ENCODE measurements at regions not wholly inside any gene's neighbourhood (a gene's known extent, or its start where the extent isn't known, plus 50 kb on each side); places are given as distances from the start of the nearest gene placed in this dataset.

DNA sequence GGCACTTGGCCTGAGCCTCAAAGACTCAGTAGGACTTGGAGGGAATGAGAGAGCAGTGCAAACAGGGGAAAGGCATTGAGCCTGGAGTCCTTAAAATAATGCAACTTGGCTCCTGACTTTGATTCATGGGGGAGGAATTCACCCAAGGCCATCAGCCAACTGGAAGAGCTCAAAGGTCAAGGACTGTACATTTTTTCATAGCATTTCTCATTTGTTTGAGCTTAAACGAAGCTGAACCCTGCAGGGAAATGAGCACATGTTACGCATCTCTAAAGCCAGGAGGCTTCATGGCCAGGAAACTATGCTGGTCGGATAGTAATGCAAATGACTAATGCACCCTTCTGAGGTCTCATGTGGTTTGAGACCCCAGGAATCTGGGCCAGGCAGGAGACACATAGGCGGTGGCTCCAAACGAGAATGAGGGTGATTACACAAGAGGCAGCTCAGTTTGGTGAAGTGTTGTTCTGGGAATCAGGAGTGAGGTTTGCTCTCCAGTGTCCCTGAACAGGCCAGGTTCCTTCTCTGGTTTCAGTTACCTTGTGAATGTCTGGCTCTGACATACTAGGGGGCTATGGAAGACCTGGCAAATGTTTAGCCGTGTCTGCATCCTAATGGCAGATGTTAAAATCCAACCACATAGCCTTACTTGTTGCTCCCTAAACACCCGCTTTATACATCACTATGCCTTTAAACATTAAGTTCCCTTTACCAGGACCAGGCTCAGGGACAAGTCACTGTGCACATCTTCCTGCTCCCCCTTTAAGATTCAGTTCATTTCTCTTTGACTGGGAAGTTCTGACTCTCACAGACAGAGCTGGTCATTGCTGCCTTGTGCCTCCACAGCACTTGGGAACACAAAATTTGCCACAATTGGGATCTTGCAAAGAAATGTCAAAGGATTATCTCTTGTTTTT is 503.9 kb upstream of the USP24 start:
- Histone ChIP-seq H3K4me3 (ENCODE audit: low read length in 2 of 2) (no peak overlapping the region), H2AK5ac (ENCODE audit: low read depth, low read length) (no peak overlapping the region), H2AFZ (ENCODE audit: low read length) (no peak overlapping the region), H2BK120ac (ENCODE audit: low read depth, low read length) (no peak overlapping the region), H2BK15ac (ENCODE audit: low read length) (no peak overlapping the region), H3K9ac (ENCODE audit: low read depth, low read length, poor library complexity) (no peak overlapping the region), H3K79me1 (ENCODE audit: low read depth, low read length) (no peaks in the 10 kb centered on the region), H3K14ac (ENCODE audit: low read length) (no peak overlapping the region), H3K27ac (replicated peaks; ENCODE audit: low read length) (no peak overlapping the region), H3K4ac (ENCODE audit: low read length) (no peak overlapping the region), H3K27me3 (ENCODE audit: control insufficient read depth in 3 of 3, insufficient read depth in 3 of 3, low read depth in 1 of 3, low read length in 3 of 3) (no peaks in the 10 kb centered on the region), H4K91ac (ENCODE audit: low read depth, low read length, poor library complexity) (no peak overlapping the region), H3K18ac (ENCODE audit: low read length) (no peak overlapping the region), H3K4me1 (ENCODE audit: control insufficient read depth in 2 of 2, insufficient read depth in 1 of 2, low read depth in 1 of 2, low read length in 2 of 2) (peaks cover 0 to 6% of the 10 kb centered on the region in 2 donors), H3K9me3 (replicated peaks in 1 of 2; ENCODE audit: control insufficient read depth in 2 of 2, insufficient read depth in 1 of 2, low read depth in 1 of 2, low read length in 2 of 2) (no peaks in the 10 kb centered on the region), H2BK12ac (ENCODE audit: low read length) (no peak overlapping the region), H2BK5ac (ENCODE audit: low read length) (no peak overlapping the region), H4K8ac (ENCODE audit: low read depth, low read length) (no peak overlapping the region), H3K4me2 (ENCODE audit: insufficient read depth, low read length, poor library complexity, severe bottlenecking) (no peak overlapping the region), H3K36me3 (replicated peaks in 1 of 2; ENCODE audit: control insufficient read depth in 2 of 2, insufficient read depth in 2 of 2, low read length in 2 of 2) (no peaks in the 10 kb centered on the region), H3K23ac (ENCODE audit: low read depth, low read length, poor library complexity) (no peak overlapping the region)
- no peak for DNase-seq (ENCODE audit: low spot score)
- no CpG with 5 or more reads among the region's 7 CpGs for WGBS, 2 donors (ENCODE audit: extremely low coverage in 2 of 2, insufficient read length in 2 of 2, insufficient replicate concordance in 1 of 2)

DNA sequence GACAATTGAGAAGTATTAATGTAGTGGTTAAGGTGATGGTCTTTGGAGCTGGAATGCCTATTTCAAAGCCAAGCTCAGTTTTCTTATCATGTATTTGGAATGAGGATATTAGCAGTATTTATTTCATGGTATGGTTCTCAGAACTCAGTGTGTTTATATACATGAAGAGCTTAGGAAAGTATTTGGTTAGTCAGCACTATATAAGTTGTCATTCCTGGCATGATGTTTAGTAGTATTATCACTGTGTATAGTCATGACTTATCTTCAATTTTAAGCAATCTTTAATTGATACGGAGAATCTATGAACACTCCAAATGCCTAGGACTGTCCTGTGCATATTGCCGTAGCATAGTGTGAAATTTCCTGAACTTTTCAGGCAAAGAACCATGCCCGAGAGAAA is 501.9 kb upstream of the USP24 start:
- Histone ChIP-seq H3K14ac (ENCODE audit: low read length) (no peak overlapping the region), H3K4me1 (ENCODE audit: control insufficient read depth in 2 of 2, insufficient read depth in 1 of 2, low read depth in 1 of 2, low read length in 2 of 2) (peaks cover 0 to 6% of the 10 kb centered on the region in 2 donors), H4K8ac (ENCODE audit: low read depth, low read length) (no peak overlapping the region), H3K4ac (ENCODE audit: low read length) (no peak overlapping the region), H3K9me3 (replicated peaks in 1 of 2; ENCODE audit: control insufficient read depth in 2 of 2, insufficient read depth in 1 of 2, low read depth in 1 of 2, low read length in 2 of 2) (no peaks in the 10 kb centered on the region), H2AFZ (ENCODE audit: low read length) (no peak overlapping the region), H2AK5ac (ENCODE audit: low read depth, low read length) (no peak overlapping the region), H3K79me1 (ENCODE audit: low read depth, low read length) (no peaks in the 10 kb centered on the region), H3K9ac (ENCODE audit: low read depth, low read length, poor library complexity) (no peak overlapping the region), H3K27ac (replicated peaks; ENCODE audit: low read length) (no peak overlapping the region), H3K4me3 (ENCODE audit: low read length in 2 of 2) (no peak overlapping the region), H4K91ac (ENCODE audit: low read depth, low read length, poor library complexity) (no peak overlapping the region), H3K4me2 (ENCODE audit: insufficient read depth, low read length, poor library complexity, severe bottlenecking) (no peak overlapping the region), H2BK15ac (ENCODE audit: low read length) (no peak overlapping the region), H2BK120ac (ENCODE audit: low read depth, low read length) (no peak overlapping the region), H3K18ac (ENCODE audit: low read length) (no peak overlapping the region), H3K27me3 (ENCODE audit: control insufficient read depth in 3 of 3, insufficient read depth in 3 of 3, low read depth in 1 of 3, low read length in 3 of 3) (no peaks in the 10 kb centered on the region), H3K36me3 (replicated peaks in 1 of 2; ENCODE audit: control insufficient read depth in 2 of 2, insufficient read depth in 2 of 2, low read length in 2 of 2) (no peaks in the 10 kb centered on the region), H2BK5ac (ENCODE audit: low read length) (no peak overlapping the region), H2BK12ac (ENCODE audit: low read length) (no peak overlapping the region), H3K23ac (ENCODE audit: low read depth, low read length, poor library complexity) (no peak overlapping the region)
- no CpG with 5 or more reads among the region's 3 CpGs for WGBS, 2 donors (ENCODE audit: extremely low coverage in 2 of 2, insufficient read length in 2 of 2, insufficient replicate concordance in 1 of 2)
- no peak for DNase-seq (ENCODE audit: low spot score)

DNA sequence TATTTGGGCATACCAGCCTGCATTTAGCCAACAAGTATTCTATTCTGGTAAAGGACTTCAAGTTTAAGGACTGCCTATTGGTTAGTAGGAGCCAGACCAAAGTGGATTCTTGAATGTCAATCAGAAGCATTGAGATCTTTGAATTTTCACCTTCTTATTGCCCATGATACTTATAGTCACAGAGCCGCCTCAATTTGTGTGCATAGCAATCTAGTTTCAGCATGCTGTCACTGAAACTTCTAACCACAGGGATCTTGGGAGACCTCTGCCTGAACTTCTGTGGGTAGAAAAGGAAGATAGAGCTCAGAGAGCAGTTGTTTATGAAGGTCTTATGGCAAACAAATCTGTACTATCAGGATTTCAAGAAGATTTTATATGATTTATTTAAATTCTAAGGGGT is 501.4 kb upstream of the USP24 start:
- Histone ChIP-seq H3K18ac (ENCODE audit: low read length) (no peak overlapping the region), H2BK120ac (ENCODE audit: low read depth, low read length) (no peak overlapping the region), H3K23ac (ENCODE audit: low read depth, low read length, poor library complexity) (no peak overlapping the region), H4K8ac (ENCODE audit: low read depth, low read length) (no peak overlapping the region), H3K14ac (ENCODE audit: low read length) (no peak overlapping the region), H2BK15ac (ENCODE audit: low read length) (no peak overlapping the region), H3K9ac (ENCODE audit: low read depth, low read length, poor library complexity) (no peak overlapping the region), H3K27ac (replicated peaks; ENCODE audit: low read length) (no peak overlapping the region), H3K4me1 (ENCODE audit: control insufficient read depth in 2 of 2, insufficient read depth in 1 of 2, low read depth in 1 of 2, low read length in 2 of 2) (peaks cover 0 to 6% of the 10 kb centered on the region in 2 donors), H2AK5ac (ENCODE audit: low read depth, low read length) (no peak overlapping the region), H2AFZ (ENCODE audit: low read length) (no peak overlapping the region), H2BK5ac (ENCODE audit: low read length) (no peak overlapping the region), H3K4ac (ENCODE audit: low read length) (no peak overlapping the region), H3K27me3 (ENCODE audit: control insufficient read depth in 3 of 3, insufficient read depth in 3 of 3, low read depth in 1 of 3, low read length in 3 of 3) (no peaks in the 10 kb centered on the region), H3K4me2 (ENCODE audit: insufficient read depth, low read length, poor library complexity, severe bottlenecking) (no peak overlapping the region), H3K79me1 (ENCODE audit: low read depth, low read length) (no peaks in the 10 kb centered on the region), H3K9me3 (replicated peaks in 1 of 2; ENCODE audit: control insufficient read depth in 2 of 2, insufficient read depth in 1 of 2, low read depth in 1 of 2, low read length in 2 of 2) (no peaks in the 10 kb centered on the region), H3K4me3 (ENCODE audit: low read length in 2 of 2) (no peak overlapping the region), H4K91ac (ENCODE audit: low read depth, low read length, poor library complexity) (no peak overlapping the region), H3K36me3 (replicated peaks in 1 of 2; ENCODE audit: control insufficient read depth in 2 of 2, insufficient read depth in 2 of 2, low read length in 2 of 2) (no peaks in the 10 kb centered on the region), H2BK12ac (ENCODE audit: low read length) (no peak overlapping the region)
- WGBS, 2 donors (ENCODE audit: extremely low coverage in 2 of 2, insufficient read length in 2 of 2, insufficient replicate concordance in 1 of 2), result no CpG with 5 or more reads among the region's 1 CpG
- no peak for DNase-seq (ENCODE audit: low spot score)

DNA sequence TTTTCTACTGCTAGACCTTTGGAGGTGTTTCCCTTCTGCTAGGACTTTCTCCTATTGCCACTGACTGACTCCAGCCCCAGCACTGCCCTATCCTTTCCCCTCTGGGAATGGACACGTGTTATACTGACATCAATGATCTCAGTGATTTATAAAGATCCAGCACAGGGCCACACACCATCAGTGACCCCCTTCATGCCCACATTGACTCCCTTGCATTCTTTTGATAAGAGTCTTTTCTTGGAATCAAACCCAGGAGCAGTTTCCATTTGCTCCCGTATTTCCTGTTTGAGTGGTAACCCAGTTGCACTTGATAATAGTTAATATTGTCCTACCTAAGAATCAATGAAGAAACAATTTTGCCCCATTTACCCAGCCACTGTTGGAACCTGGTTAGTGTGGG is 501.0 kb upstream of the USP24 start:
- Histone ChIP-seq H4K91ac (ENCODE audit: low read depth, low read length, poor library complexity) (no peak overlapping the region), H4K8ac (ENCODE audit: low read depth, low read length) (no peak overlapping the region), H3K4me3 (ENCODE audit: low read length in 2 of 2) (no peak overlapping the region), H3K4ac (ENCODE audit: low read length) (no peak overlapping the region), H2BK5ac (ENCODE audit: low read length) (no peak overlapping the region), H3K36me3 (replicated peaks in 1 of 2; ENCODE audit: control insufficient read depth in 2 of 2, insufficient read depth in 2 of 2, low read length in 2 of 2) (no peaks in the 10 kb centered on the region), H3K23ac (ENCODE audit: low read depth, low read length, poor library complexity) (no peak overlapping the region), H3K4me2 (ENCODE audit: insufficient read depth, low read length, poor library complexity, severe bottlenecking) (no peak overlapping the region), H3K79me1 (ENCODE audit: low read depth, low read length) (no peaks in the 10 kb centered on the region), H3K9me3 (replicated peaks in 1 of 2; ENCODE audit: control insufficient read depth in 2 of 2, insufficient read depth in 1 of 2, low read depth in 1 of 2, low read length in 2 of 2) (no peaks in the 10 kb centered on the region), H2AK5ac (ENCODE audit: low read depth, low read length) (no peak overlapping the region), H2BK120ac (ENCODE audit: low read depth, low read length) (no peak overlapping the region), H3K27me3 (ENCODE audit: control insufficient read depth in 3 of 3, insufficient read depth in 3 of 3, low read depth in 1 of 3, low read length in 3 of 3) (no peaks in the 10 kb centered on the region), H2BK15ac (ENCODE audit: low read length) (no peak overlapping the region), H3K18ac (ENCODE audit: low read length) (no peak overlapping the region), H3K9ac (ENCODE audit: low read depth, low read length, poor library complexity) (no peak overlapping the region), H2BK12ac (ENCODE audit: low read length) (no peak overlapping the region), H3K27ac (replicated peaks; ENCODE audit: low read length) (no peak overlapping the region), H3K4me1 (ENCODE audit: control insufficient read depth in 2 of 2, insufficient read depth in 1 of 2, low read depth in 1 of 2, low read length in 2 of 2) (peaks cover 0 to 6% of the 10 kb centered on the region in 2 donors), H3K14ac (ENCODE audit: low read length) (no peak overlapping the region), H2AFZ (ENCODE audit: low read length) (no peak overlapping the region)
- WGBS, 2 donors (ENCODE audit: extremely low coverage in 2 of 2, insufficient read length in 2 of 2, insufficient replicate concordance in 1 of 2), result no CpG with 5 or more reads among the region's 2 CpGs
- DNase-seq (ENCODE audit: low spot score), result no peak

Data from neuronal stem cell (in vitro differentiated cells).